GM12874 (cell line): ENCODE measurements at regions not wholly inside any gene's neighbourhood (a gene's known extent, or its start where the extent isn't known, plus 50 kb on each side); places are given as distances from the start of the nearest gene placed in this dataset.

Experiments used
- TF ChIP-seq, protein P1 (sequence below): IDR thresholded peaks from 2 replicates; pipeline ENCODE4 v1.5.1; 2011; ENCODE audit warnings: low read depth, mild to moderate bottlenecking, control low read depth, low read length, moderate library complexity; ENCODE audit not compliant: insufficient read depth

DNA sequence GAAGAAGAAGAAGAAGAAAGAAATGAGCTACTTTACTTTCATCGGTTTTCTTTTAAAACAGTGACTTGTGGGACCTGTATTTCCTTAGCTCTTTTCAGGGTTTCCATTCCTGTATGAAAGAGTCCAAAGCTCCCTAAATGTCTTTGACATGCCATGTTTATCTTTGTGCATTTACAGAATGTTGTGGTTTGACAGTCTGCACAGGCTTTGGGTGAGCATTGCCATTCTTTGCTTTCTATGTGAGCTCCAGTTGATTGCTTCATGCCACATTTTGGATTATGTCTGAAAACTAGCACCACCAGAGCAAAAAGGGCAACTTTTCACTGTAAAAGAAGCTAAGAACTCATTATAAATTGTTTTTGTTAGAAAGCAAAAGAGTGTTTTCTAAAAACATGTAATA is 733.4 kb downstream of the TLE4 start:
- TF ChIP-seq, protein P1, sequence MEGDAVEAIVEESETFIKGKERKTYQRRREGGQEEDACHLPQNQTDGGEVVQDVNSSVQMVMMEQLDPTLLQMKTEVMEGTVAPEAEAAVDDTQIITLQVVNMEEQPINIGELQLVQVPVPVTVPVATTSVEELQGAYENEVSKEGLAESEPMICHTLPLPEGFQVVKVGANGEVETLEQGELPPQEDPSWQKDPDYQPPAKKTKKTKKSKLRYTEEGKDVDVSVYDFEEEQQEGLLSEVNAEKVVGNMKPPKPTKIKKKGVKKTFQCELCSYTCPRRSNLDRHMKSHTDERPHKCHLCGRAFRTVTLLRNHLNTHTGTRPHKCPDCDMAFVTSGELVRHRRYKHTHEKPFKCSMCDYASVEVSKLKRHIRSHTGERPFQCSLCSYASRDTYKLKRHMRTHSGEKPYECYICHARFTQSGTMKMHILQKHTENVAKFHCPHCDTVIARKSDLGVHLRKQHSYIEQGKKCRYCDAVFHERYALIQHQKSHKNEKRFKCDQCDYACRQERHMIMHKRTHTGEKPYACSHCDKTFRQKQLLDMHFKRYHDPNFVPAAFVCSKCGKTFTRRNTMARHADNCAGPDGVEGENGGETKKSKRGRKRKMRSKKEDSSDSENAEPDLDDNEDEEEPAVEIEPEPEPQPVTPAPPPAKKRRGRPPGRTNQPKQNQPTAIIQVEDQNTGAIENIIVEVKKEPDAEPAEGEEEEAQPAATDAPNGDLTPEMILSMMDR, result no peak

DNA sequence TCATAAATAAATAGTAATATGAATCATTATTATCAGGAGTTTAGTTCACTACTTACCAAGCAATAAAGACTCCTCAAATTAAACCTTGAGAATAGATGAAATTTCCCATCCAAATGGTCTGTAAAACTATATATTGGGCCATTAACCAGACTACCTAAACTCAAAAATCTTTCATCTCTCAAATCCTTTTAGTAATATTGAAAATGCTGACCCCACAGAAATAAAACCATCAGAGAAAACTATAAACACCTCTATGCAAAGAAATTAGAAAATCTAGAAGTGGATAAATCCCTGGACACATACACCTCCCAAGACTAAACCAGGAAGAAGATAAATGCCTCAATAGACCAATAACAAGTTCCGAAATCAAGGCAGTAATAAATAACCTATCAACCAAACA is 723.2 kb downstream of the TLE4 start:
- TF ChIP-seq, protein P1, result no peak

DNA sequence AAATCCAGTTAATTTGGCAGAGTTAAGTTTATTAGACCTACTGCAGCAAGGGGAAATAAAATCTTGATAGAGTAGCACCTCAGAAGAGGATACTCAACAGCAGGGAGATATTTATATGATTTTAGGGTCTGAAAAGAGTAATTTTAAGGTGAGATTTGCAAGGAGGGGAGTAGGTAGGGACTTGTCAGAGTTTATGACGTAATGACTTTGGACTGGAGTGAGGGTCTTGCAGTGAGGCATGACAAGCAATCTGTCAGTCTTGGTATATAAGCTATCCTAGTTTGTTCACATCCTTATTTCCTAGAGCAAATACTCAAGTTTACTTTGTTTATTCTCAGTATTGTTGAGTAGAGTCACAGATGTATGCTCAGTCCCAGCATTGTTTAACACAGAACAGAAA is 722.6 kb downstream of the TLE4 start:
- TF ChIP-seq, protein P1, result no peak

DNA sequence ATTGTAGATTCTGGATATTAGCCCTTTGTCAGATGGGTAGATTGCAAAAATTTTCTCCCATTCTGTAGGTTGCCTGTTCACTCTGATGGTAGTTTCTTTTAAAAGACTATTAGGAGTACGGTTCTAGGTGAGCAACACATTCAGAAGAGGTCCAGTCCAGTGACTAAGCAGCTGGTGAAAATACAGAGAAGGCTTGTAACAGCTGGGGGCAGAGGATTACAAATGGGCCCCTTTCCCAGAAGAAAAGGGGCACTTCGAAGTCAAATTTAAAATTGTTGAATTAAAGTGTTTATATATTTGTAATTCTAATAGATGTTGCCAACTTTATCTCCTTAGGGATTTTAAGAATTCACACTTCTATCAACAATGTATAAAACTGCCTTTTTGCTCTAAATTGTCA is 720.5 kb downstream of the TLE4 start:
- TF ChIP-seq, protein P1, result no peak

- TF ChIP-seq, protein P1, result no peak
Measured at GRCh38 chr9:80285326-80285725, 713.6 kb downstream of the TLE4 start.

- TF ChIP-seq, protein P1, result no peak
Measured at GRCh38 chr9:80282766-80283165, 711.0 kb downstream of the TLE4 start.

DNA sequence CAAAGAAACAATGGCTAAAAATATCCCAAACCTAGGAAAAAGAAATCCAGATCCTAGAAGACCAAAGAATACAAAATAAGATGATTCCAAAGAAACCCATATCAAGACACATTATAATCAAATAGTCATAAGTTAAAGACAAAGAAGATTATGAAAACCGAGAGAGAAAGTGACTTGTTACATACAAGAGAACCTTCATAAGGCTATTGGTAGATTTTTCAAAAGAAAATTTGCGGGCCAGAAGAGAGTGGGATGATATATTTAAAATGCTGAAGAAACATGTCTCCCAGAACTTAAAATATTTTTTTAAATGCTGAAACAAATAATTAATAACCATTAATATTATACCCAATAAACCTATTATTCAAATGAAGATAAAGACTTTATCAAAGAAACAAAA is 687.3 kb downstream of the TLE4 start:
- TF ChIP-seq, protein P1, result no peak

GRCh38 chr9:80251778-80252177 is 680.0 kb downstream of the TLE4 start:
- TF ChIP-seq, protein P1, result no peak
